Activated CD8-positive, alpha-beta memory T cell treated with anti-CD3 and anti-CD28 coated beads for 24 hours (primary cell): ENCODE measurements at regions not wholly inside any gene's neighbourhood (a gene's known extent, or its start where the extent isn't known, plus 50 kb on each side); places are given as distances from the start of the nearest gene placed in this dataset.

Experiments
- DNase-seq: peaks from one replicate; pipeline ENCODE4 v3.0.0-alpha.2; 2020

- peak; percentile 9 for DNase-seq
Observed at GRCh38 chr12:4223273-4223845, 50.2 kb upstream of the CCND2 start.

DNA sequence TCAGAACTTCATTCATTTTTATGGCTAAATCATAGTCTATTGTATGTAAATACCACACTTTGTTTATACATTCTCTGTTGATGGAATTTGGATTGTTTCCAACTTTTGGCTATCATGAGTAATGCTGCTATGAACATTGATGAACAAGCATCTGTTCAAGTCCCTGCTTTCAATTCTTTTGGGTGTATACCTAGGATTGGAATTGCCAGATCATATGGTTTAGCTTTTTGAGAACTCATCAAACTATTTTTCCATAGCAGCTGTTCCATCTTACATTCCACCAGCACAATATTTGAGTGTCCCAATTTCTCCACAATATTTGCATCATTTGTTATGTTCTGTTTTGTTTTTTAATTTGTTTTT lies 52.3 kb upstream of the CCND2 start:
- no peak for DNase-seq

GRCh38 chr12:4220536-4221257 lies 52.9 kb upstream of the CCND2 start:
- peak; percentile 42 for DNase-seq

DNA sequence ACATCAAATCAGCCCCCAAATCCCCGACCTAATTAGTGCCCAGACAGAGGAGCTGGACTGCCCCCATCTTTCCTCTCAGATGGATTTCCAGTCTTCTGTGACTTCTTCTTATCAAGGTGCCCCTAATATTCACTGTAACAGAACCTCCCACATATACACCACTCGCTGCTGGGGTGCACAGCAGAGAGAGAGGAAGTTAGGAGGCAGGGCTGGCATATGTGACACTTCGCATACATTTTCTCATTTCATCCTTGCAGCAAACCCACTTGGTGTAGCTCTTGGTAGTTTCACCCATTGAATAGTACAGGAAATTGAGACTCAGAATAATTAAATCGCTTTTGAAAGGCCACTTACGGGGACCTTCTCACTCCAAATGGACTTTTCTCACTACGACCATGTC lies 56.5 kb upstream of the CCND2 start:
- DNase-seq = peak; percentile 50

GRCh38 chr12:4216187-4216927 lies 57.2 kb upstream of the CCND2 start:
- peak; percentile 53 for DNase-seq

DNA sequence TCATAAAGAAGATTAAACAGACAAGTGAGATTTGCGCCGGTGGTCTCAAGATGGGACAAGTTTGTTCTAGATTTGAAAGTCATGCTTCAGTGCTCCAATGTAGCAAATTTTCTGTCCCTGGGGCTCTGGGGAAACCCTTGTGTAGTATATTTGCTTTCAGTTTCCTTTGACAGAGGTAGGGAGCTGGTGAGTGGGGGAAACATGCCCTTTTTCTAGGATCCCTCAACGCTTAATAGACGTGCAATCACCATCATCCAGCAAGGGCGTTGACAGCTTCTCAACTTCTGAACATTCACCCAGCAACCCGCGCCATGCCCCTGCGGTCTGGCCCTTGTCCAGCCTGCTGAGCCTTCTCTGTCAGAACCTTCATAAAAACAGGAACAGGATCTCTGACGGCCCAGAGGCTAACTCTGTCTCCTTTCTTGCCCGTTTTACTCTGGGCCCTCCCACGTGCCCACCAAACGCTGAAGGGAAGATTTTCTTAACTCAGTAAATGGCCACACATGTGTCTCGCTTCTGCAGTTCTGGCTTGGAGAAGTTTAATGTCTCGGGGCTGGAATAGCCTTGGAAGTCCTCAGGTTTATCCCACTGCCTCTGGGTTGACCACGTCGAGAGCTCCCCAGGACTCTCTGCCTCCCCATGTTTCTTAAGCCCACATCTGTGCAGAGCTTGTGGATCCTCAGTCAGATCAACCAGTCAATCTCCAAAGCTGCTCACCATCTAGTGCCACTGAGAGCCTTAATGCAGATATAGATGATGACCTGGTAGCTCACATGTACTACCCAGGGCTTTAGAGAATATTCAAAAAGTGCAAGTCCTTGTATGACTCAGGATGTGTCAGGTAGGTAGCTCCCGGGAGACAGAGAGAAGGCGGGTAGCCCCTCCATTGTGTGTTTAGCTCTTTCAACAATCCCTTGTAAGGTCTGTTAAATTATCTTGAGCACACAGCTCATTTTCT lies 58.1 kb upstream of the CCND2 start:
- DNase-seq = peak; percentile 69

GRCh38 chr12:4214877-4215228 lies 58.7 kb upstream of the CCND2 start:
- DNase-seq = no peak

GRCh38 chr12:4213471-4213870 lies 60.1 kb upstream of the CCND2 start:
- no peak for DNase-seq

GRCh38 chr12:4212845-4213244 lies 60.7 kb upstream of the CCND2 start:
- peak; percentile 37 for DNase-seq

GRCh38 chr12:4211372-4211771 lies 62.2 kb upstream of the CCND2 start:
- DNase-seq = peak; percentile 21

DNA sequence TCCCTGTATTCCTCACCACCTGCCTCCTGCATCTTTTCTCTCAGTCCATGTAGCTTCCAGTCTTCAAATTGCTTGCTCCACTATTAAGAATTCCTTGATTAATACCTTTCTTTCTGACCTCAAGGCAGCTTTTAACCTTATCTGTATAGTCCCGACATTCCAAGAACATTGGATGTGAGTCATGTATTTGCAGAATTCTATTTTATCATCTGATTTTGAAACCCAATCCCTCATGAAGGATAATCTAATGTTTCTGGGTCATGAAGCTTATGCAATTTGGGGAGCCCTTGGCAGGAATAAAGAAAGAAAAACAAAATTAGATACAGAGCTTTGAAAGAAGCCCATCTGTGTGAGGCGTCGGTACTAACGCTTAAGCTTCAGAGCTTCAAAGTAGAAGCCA lies 63.4 kb upstream of the CCND2 start:
- DNase-seq = no peak

DNA sequence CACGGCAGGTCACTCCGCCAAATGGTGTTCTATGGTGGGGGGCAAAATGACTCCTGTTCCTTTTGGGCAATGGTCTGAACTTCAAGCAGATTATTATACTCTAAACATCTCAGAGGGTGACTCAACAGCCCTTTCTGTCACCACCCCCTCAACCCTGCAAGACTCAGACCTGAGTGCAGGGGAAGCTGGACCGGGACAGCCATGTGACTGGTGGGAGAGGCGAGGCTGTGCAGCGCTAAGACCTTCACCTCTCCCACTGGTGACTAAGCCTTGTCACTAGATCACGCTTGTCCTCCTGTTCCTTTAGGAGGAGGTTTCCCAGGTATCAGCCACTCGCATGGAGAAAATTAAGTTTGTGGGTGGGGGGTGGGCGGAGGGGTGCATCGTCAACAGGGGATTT lies 67.1 kb upstream of the CCND2 start:
- peak; percentile 40 for DNase-seq

DNA sequence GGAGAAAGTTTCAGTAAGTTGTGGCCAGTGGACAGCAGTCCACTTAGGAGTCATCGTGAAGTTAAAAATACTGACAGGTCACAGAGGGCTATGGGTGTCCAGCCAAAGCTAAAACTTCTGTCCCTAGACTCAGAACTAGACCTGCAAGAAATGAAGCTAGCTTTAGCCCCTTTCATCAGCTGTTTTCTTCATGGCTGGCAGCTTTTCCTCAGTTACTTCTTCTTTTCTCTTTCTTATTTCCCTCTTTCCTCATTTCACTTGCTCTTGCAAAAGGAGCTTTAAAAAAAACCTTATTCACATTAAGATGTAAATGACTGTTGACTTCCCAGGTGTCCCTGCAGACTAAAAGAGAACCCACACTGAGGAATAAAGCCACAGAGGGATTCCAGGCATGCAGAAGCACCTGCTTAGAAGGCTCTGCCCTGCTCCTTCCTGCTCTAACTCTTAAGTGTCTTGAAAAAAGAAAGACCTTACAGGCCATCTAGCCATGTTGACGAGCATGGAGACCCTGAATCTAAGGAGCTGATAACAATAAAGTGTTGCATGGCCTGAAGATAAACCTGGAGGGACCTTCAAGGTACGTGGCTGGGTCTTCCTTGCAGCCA lies 69.7 kb upstream of the CCND2 start:
- DNase-seq = peak; percentile 41

DNA sequence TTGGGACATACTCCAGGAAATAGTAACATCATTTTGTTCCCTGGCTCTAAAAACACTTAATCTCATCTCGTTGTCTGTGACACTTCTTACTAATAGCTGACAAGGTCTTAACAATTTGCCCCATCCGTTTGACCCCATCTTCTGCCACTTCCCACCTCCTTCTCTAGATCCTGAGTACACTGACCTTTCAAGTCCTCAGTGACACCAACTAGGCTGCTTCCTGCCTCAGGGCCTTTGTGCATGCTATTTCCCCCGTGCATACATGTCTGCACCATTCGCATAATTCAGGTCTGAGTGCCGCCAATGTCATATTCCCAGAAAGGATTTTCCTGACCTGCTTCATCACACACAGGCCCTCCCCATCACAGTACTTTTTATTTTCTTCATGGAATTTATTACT lies 70.6 kb upstream of the CCND2 start:
- DNase-seq = no peak

DNA sequence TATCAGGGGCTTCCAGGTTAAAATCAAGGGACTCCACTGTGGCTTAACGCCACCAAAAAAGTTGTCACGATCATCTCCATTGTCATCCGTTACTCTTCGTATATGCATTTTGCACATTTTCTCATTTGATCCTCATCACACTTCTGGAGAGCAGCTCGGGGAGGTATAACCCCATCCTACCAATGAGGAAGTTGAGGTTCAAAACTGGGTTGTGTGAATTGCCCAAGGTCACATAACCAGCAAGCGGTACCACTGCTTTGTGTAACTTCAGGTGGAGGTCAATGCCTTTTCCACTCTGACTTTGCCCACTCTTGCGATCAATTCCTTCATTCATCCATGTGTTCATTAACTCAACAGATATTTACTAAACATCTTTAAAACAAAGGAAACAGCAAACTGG lies 71.1 kb upstream of the CCND2 start:
- DNase-seq = no peak

DNA sequence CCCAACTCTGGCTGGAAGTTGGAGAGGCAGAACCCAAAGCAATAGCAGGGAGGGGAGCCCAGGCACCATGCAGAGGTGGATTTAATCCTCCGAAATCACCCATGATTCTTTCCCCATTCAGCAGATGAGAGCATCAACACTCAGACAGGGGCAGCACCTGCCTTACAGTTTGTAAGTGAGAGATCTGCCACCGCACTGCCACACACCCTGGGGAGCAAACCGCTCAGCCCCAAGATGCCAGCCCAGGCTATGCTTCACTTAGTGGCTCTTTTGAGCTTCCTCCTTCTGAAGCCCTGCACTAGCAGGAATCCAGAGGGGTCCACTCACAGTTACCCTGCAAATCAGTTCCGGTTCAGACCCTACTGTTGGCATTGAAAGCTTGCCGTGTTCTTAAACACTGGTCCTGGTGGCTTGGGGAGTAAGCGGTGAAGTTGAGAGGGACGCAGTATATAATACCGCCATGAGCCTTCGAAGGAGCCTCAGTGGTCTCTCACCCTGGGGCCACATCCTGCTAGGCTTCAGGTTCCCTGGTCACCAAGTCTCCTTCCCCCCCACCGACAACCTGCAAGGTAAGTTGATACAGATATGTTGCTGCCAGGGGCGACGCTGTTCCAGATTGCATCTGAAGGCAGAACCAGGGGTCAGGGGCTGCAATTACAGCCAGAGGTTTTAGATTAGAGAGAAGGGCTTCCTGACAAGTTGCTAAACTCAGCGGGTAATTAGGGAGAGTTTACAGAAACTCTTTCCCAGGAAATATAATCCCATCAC lies 72.0 kb upstream of the CCND2 start:
- no peak for DNase-seq

- DNase-seq = no peak
Observed at GRCh38 chr12:4197922-4198763, 75.4 kb upstream of the CCND2 start.

- no peak for DNase-seq
Observed at GRCh38 chr12:4196805-4197420, 76.6 kb upstream of the CCND2 start.

DNA sequence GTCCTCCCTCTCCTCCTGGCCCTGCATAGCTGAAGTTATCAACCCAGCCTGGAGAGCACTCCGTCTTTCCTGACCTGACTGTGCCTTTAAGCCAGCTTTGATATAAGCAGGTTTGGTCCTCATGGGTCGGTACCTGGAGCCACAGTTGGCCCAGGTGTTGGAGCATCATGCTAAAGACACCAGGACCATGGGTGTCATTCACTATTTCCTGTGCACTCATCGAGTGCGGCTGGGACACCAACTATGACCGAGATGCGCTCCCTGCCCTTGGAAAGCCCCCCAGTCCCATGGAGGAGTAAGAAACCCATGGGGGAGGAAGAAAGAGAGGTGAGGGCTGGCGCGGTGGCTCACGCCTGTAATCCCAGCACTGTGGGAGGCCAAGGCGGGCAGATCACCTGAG lies 78.9 kb upstream of the CCND2 start:
- no peak for DNase-seq

- no peak for DNase-seq
Observed at GRCh38 chr12:4193821-4194220, 79.7 kb upstream of the CCND2 start.

DNA sequence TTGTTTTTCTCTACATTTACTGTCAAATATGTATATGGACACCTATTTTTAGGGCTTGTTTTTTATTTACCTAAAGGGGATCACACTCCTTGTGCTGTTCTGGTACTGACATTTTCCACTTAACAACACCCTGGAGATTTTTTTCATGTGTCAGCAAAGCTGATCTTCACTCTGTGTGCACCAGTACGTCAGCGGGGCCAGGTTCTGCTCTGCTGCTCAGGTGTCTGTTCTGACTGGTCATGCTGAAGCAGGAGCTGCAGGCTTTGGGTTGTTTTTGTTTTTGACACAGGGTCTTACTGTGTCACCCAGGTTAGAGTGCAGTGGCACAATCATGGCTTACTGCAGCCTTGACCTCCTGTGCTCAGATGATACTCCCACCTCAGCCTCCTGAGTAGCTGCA lies 81.9 kb upstream of the CCND2 start:
- no peak for DNase-seq
